HL-60 (cell line): ENCODE measurements at regions not wholly inside any gene's neighbourhood (a gene's known extent, or its start where the extent isn't known, plus 50 kb on each side); places are given as distances from the start of the nearest gene placed in this dataset.

Source experiments
- DNase-seq, 2 experiments: peaks; one replicate each; pipeline ENCODE4 v3.0.0-alpha.2; 2010 to 2020; ENCODE audit warnings: low read depth in 1 of 2, low spot score in 1 of 2
- H3K27ac ChIP-seq: fragments of 250-450 bp; sonication (Bioruptor Pico); replicated peaks from 2 replicates; pipeline ENCODE4 v1.5.1; 2020; ENCODE audit warnings: mild to moderate bottlenecking, moderate library complexity
- H3K27me3 ChIP-seq: fragments of 250-450 bp; sonication (Bioruptor Pico); 2 replicates; pipeline ENCODE4 v1.5.1; 2021; ENCODE audit warnings: mild to moderate bottlenecking, moderate library complexity; ENCODE audit not compliant: insufficient read depth, poor library complexity, severe bottlenecking
- H3K4me3 ChIP-seq: replicated peaks from 2 replicates; pipeline ENCODE4 v1.5.1; 2011; ENCODE audit warnings: mild to moderate bottlenecking, control low read depth, low read length; ENCODE audit not compliant: insufficient read depth
- GABPA ChIP-seq: IDR thresholded peaks from 2 replicates; pipeline ENCODE4 v1.6.1; 2012; ENCODE audit warnings: low read depth
- POLR2AphosphoS5 ChIP-seq: IDR thresholded peaks from 2 replicates; pipeline ENCODE4 v1.6.1; 2012; ENCODE audit warnings: low read depth
- SPI1 ChIP-seq: IDR thresholded peaks from 2 replicates; pipeline ENCODE4 v1.6.1; 2012; ENCODE audit warnings: low read depth, mild to moderate bottlenecking, borderline replicate concordance
- TF ChIP-seq, protein P1 (sequence below): IDR thresholded peaks from one replicate; pipeline ENCODE4 v1.5.1; 2011; ENCODE audit warnings: low read length, control low read depth, inconsistent platforms; ENCODE audit not compliant: insufficient read depth
- TF ChIP-seq, protein P2 (sequence below): IDR thresholded peaks from 2 replicates; pipeline ENCODE4 v1.6.1; 2012; ENCODE audit warnings: low read depth; ENCODE audit not compliant: insufficient replicate concordance

GRCh38 chr9:117624106-117624505 lies 80.1 kb upstream of the TLR4 start:
- Histone ChIP-seq H3K27me3 (peaks cover 6% of the 10 kb centered on the region), H3K27ac (no peak overlapping the region), H3K4me3 (no peak overlapping the region)
- DNase-seq, result no peak
- TF ChIP-seq, protein P1, sequence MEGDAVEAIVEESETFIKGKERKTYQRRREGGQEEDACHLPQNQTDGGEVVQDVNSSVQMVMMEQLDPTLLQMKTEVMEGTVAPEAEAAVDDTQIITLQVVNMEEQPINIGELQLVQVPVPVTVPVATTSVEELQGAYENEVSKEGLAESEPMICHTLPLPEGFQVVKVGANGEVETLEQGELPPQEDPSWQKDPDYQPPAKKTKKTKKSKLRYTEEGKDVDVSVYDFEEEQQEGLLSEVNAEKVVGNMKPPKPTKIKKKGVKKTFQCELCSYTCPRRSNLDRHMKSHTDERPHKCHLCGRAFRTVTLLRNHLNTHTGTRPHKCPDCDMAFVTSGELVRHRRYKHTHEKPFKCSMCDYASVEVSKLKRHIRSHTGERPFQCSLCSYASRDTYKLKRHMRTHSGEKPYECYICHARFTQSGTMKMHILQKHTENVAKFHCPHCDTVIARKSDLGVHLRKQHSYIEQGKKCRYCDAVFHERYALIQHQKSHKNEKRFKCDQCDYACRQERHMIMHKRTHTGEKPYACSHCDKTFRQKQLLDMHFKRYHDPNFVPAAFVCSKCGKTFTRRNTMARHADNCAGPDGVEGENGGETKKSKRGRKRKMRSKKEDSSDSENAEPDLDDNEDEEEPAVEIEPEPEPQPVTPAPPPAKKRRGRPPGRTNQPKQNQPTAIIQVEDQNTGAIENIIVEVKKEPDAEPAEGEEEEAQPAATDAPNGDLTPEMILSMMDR, result no peak
- no peak for TF ChIP-seq SPI1
- no peak for TF ChIP-seq GABPA

GRCh38 chr9:117622347-117622746 lies 81.9 kb upstream of the TLR4 start:
- DNase-seq, result no peak
- no peak overlapping the region for H3K4me3 ChIP-seq

GRCh38 chr9:117616431-117616831 lies 87.8 kb upstream of the TLR4 start:
- Histone ChIP-seq H3K27me3 (peaks cover 2% of the 10 kb centered on the region), H3K27ac (no peak overlapping the region), H3K4me3 (no peak overlapping the region)
- TF ChIP-seq, protein P2, sequence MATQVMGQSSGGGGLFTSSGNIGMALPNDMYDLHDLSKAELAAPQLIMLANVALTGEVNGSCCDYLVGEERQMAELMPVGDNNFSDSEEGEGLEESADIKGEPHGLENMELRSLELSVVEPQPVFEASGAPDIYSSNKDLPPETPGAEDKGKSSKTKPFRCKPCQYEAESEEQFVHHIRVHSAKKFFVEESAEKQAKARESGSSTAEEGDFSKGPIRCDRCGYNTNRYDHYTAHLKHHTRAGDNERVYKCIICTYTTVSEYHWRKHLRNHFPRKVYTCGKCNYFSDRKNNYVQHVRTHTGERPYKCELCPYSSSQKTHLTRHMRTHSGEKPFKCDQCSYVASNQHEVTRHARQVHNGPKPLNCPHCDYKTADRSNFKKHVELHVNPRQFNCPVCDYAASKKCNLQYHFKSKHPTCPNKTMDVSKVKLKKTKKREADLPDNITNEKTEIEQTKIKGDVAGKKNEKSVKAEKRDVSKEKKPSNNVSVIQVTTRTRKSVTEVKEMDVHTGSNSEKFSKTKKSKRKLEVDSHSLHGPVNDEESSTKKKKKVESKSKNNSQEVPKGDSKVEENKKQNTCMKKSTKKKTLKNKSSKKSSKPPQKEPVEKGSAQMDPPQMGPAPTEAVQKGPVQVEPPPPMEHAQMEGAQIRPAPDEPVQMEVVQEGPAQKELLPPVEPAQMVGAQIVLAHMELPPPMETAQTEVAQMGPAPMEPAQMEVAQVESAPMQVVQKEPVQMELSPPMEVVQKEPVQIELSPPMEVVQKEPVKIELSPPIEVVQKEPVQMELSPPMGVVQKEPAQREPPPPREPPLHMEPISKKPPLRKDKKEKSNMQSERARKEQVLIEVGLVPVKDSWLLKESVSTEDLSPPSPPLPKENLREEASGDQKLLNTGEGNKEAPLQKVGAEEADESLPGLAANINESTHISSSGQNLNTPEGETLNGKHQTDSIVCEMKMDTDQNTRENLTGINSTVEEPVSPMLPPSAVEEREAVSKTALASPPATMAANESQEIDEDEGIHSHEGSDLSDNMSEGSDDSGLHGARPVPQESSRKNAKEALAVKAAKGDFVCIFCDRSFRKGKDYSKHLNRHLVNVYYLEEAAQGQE, result no peak
- TF ChIP-seq SPI1, result no peak
- TF ChIP-seq POLR2AphosphoS5, result no peak
- TF ChIP-seq, protein P1, result no peak
- no peak for TF ChIP-seq GABPA
- no peak for DNase-seq

More at GRCh38 chr9:117622347-117622746, 81.9 kb upstream of the TLR4 start:
- Histone ChIP-seq H3K27ac (no peak overlapping the region), H3K27me3 (peaks cover 2% of the 10 kb centered on the region)
- TF ChIP-seq, protein P2, result no peak
- TF ChIP-seq, protein P1, result peak; percentile 21
- TF ChIP-seq GABPA, result no peak
- no peak for TF ChIP-seq POLR2AphosphoS5

DNA sequence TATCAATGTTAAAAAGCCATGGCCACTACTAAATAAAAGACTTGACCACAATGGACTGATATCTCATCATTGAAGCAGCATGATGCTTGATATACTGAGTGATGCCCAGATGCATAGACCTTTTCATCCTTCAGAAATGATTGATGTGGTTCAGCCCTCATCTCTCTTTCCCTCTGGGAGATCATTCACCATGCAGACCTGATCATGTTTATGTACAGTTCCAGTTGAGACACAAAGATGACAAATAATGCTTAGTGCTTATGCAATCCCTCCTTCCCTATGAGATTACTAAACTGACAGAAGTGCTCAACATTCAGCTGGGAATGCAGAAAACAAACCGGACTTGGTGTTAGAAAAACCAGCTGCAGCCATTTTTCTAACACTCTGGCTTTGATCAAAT lies 91.9 kb upstream of the TLR4 start:
- Histone ChIP-seq H3K27ac (no peak overlapping the region), H3K4me3 (no peak overlapping the region), H3K27me3 (no peaks in the 10 kb centered on the region)
- no peak for TF ChIP-seq GABPA
- TF ChIP-seq, protein P2, result no peak
- no peak for TF ChIP-seq POLR2AphosphoS5
- no peak for TF ChIP-seq SPI1
- TF ChIP-seq, protein P1, result no peak
- DNase-seq, result no peak
